Muscle of arm (tissue), 1 donor: ENCODE measurements at regions not wholly inside any gene's neighbourhood (a gene's known extent, or its start where the extent isn't known, plus 50 kb on each side); places are given as distances from the start of the nearest gene placed in this dataset.

ENCODE experiments used
- DNase-seq: peaks from one replicate; pipeline ENCODE4 v3.0.0-alpha.2; 2013

DNA sequence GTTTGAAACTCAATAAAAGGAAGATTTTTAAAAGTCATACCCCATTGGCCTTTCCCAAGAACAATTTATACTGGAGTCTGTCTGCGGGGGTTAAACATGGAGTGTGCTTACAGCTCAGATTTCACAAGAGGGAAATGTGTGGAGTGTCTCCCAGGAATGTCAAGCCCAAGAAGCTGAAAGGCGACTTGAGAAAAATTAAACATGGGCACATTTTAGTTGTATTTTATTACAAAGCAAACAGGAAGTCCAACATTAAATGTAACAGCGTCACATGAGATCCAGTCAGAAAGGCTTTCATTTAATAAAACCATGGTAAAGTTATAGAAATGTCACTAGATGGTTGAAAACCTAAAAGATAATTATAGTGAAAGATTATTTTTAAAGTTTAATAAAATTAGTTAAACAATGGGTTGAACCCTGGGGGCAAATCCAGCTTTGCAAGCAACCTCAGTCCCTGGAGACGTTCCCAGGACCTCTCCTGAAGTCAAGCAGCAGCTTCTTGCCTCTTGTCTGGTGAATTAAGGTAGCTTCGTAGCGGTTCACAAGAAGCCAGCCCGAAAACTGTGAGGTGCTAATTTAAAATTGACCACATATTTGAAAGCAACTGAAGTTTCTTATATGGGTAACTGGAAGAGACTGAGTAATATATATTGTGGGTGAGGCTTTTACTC, 168.4 kb upstream of the EDNRA start:
- no peak for DNase-seq

- no peak for DNase-seq
Measured at GRCh38 chr4:147313108-147313507, 167.8 kb upstream of the EDNRA start.

DNA sequence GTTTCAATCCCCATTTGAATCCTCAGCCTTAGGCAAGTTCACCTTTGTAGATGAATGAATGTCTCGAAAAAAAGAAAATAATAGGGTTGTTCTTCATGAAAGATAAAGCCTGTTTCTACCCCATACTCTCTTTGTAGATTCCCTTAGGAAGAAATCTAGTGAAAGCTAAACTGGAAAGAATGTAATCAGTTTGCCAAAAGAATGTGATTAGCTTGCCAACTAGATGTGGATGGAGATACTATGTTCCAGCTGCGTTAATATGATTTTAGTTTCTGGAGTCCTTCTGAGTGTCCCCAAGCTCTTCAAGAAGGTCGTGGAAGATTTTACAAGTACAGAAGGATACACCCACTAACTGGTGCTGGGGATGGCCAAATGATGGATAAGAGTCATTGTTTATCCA, 162.3 kb upstream of the EDNRA start:
- peak; percentile 65 for DNase-seq

GRCh38 chr4:147325571-147325981, 155.3 kb upstream of the EDNRA start:
- peak; percentile 67 for DNase-seq

- peak; percentile 52 for DNase-seq
Measured at GRCh38 chr4:147326591-147326990, 154.3 kb upstream of the EDNRA start.

- DNase-seq = no peak
Measured at GRCh38 chr4:147327322-147327721, 153.6 kb upstream of the EDNRA start.

GRCh38 chr4:147328189-147328588, 152.7 kb upstream of the EDNRA start:
- no peak for DNase-seq

GRCh38 chr4:147328756-147329446, 152.0 kb upstream of the EDNRA start:
- no peak for DNase-seq

DNA sequence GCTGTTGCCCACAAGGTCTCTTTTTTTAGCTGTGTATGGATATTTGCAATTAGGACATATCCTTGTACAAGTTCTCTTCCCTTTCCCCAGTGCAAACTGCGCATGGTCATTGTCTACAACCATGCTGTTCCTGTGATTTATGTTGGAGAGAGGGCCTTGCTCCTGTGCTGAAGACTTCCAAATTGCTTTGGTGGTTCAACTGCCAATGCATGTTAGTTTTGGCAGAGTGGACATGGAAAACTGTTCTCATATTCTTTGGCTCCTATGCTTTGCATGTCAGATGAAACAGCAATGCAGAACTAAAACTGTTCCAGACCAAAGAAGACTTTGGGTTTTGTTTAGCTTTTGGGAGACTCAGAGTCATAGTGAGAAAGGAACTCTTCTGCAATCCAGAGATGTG, 148.8 kb upstream of the EDNRA start:
- DNase-seq = peak; percentile 64

DNA sequence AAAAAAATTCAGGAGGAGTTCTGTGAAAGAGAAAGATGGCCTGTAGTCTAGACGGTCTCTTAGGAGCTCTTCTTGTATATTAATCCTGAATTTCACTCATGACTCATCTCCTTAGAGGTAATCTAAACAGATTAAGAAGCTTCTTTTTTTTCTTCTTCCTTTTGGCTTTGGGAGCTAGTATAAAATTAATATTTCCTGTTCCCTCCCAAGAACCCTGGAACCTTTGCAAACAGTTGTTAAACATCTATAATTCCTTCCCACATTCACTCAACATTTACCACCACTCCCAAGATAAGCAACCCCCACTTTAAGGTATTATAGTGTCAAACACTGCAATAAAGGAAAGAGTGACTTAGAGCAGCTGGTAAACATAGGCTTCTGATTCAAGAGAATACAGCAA, 146.4 kb upstream of the EDNRA start:
- no peak for DNase-seq

DNA sequence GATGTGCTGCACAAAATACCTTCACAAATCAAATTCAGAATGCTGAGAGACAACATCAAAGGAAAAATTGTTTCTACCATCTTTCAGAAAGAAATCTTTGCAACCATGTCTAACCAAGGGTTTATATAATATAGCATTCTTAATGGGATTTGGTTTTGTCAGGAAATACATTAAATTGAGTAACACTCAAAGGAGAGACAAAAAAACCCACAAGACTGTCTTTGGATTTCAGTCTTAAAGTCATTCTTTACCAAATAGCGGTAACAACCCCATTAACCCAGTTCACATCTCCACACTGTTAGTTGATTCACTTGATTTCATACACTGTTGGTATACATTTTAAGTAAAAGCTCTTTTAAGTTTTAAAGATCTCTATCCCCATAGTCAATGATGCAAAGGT, 145.7 kb upstream of the EDNRA start:
- DNase-seq = no peak

- DNase-seq = no peak
Measured at GRCh38 chr4:147336252-147336651, 144.6 kb upstream of the EDNRA start.

- DNase-seq = no peak
Measured at GRCh38 chr4:147339100-147339499, 141.8 kb upstream of the EDNRA start.

DNA sequence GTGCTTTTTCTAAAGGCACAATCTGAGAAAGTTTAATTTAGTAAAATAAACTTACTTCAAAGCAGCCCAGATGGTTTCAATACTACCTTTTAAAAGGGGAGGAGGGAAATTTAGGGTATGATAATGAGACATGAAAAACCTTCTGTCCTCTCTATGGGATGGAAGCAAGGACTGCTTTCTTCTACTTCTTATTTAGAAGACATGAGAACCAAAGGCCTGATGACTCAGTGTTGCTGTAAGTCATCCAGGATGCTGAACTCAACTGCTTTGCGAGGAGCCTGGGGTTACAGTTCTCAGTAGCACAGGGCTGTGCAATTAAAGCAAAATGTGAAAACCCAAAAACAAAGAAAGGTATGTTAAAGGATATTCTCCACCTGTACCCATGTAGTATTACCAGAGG, 140.8 kb upstream of the EDNRA start:
- DNase-seq = no peak

DNA sequence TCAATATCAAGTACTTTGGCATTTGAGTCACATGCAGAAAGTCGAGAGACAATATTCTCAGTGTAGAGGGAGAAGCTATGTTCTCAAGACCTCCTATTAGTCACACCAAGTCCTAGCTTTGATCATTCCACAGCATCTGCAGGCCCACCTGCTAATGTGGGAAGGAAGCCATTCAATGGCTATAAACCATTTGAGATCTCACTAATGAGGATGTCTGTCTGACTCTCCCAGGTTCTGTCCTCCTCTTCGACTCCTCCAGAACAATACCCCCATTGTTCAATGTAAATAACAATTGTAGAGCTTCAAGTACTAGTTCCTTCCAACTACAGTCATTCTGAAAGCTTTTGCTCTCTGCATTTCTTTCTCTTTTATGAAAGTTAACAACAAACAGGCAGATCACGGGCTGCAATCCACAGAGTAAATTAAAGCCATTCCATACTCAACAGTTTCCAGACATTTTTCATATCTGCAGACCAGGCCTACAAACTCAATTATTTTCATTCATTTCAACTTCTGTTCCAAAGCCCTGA, 140.2 kb upstream of the EDNRA start:
- peak; percentile 59 for DNase-seq

DNA sequence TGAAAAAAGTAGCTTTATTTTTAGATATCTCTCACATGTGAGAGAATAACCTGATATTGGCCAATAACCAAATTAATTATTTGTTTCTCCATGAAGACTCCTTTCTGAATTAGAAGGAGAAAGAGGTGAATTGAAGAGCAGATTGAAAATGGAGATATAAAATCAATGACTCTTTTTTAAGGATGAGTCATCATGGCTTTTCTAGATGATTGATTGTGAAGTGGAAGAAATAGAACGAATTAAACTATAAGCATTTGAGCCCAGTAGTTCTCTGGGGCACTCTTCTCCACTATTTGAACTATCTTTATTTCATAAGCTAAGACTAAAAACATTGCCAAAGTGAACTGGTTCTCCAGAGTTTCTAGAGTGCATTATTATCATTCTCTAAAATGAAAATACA, 137.2 kb upstream of the EDNRA start:
- no peak for DNase-seq

DNA sequence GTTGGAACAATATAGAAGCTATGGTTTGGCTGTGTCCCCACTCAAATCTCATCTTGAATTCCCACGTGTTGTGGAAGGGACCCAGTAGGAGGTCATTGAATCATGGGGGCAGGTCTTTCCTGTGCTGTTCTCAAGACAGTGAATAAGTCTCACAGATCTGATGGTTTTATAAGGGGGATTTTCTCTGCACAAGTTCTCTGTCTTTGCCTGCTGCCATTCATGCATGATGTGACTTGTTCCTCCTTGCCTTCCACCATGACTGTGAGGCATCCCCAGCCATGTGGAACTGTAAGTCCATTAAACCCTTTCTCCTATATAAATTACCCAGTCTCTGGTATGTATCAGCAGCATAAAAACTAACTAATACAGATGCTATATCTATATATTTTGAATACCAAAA, 135.2 kb upstream of the EDNRA start:
- DNase-seq = no peak

DNA sequence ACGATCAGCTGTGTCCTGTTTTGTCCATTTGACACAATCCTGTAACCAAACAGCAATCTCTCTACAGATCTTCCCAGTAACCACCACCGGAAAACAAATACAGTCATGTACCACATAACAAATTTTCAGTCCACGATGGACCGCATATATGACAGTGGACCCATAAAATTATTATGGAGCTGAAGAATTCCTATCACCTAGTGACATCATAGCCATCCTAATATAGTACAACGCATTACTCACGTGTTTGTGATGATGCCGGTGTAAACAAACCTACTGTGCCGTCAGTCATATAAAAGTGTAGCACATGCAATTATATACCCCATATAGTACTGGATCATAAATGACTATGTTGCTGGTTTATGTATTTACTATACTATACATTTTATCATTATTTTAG, 133.7 kb upstream of the EDNRA start:
- no peak for DNase-seq

- no peak for DNase-seq
Measured at GRCh38 chr4:147349193-147349592, 131.7 kb upstream of the EDNRA start.

DNA sequence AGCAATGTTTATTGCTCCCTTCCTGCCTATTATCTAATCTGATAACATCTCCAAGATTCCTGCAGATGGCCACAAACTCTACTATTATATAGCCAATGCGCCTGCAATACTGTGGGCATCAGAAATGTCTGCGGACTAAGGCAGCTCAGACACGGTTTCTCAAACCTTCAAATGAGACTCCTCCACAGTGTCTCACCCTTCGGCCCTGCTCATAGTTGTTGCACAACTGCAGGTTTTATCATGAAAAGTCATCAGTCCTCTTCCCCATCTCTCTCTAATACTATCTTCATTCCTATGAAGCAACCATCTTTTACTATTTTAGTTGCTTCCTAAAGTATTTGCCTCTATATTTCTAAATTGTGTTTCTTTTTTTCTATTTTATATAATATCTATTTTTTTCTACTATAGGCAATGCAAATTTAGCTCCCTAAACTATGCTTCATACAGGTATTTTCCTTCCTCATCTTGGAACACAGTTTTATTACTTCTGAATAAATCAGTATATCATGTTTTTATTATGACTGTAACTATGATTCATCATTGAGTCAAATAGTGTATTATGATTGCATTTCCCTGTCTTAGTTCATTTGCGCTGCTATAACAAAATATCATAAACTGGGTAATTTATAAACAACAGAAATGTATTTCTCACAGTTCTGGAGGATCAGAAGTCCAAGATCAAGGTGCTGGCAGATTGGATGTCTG, 129.7 kb upstream of the EDNRA start:
- no peak for DNase-seq

DNA sequence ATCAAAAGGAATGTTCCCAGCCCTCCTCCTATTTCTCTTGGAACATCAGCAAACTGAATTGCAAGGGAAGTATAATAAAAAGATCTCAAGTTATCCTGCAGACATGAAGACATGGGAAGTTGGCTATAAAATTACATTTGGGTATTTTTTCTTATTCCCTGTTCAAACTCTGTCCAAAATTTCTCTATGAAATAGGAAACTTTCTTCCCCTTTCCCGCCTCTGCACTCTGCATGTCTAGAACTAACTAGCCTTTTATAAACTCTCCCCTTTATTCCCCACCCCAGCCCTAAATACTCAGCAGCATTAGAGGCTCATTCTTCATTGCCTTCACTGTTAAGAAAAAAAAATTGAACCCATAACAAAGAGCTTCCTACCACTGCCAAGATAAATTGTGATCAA, 126.7 kb upstream of the EDNRA start:
- DNase-seq = peak; percentile 76

GRCh38 chr4:147355032-147355656, 125.8 kb upstream of the EDNRA start:
- no peak for DNase-seq

DNA sequence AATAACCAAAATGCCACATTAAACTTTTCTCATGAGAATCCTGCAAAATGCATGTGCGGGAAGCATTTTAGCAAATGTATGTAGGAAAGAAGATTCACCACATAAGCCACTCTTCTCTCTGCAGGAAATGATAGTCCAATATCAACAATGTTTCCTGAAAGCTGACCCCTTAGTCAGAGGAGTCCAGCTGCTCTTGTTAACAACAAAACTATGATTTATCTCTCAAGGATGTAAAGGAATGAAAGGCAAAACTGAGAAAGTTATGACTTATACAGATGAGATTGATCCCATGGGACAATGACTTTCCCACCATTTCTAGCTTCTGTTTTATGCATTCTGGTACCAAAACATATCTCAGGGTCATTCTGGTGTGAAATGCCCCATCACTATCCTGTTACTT, 125.0 kb upstream of the EDNRA start:
- no peak for DNase-seq
